SU-DHL-6 (cell line): ENCODE measurements at regions not wholly inside any gene's neighbourhood (a gene's known extent, or its start where the extent isn't known, plus 50 kb on each side); places are given as distances from the start of the nearest gene placed in this dataset.

Experiments
- H2AFZ ChIP-seq: fragments of 200-600 bp; sonication (generic); 2 replicates; pipeline ENCODE4 v1.6.1; 2014; ENCODE audit warnings: low read depth, mild to moderate bottlenecking, moderate library complexity, mixed read lengths, antibody characterized with exemption, low read length; ENCODE audit not compliant: severe bottlenecking
- H3F3A ChIP-seq: fragments of 200-600 bp; shearing (Covaris generic); 2 replicates; pipeline ENCODE4 v1.6.0; 2016; ENCODE audit warnings: antibody characterized with exemption, mild to moderate bottlenecking; ENCODE audit not compliant: insufficient read depth
- H3K27ac ChIP-seq: fragments of 200-600 bp; sonication (generic); 2 replicates; pipeline ENCODE4 v1.5.1; 2016; ENCODE audit warnings: low read depth, mild to moderate bottlenecking, low read length, moderate library complexity, mixed read lengths
- H3K27me3 ChIP-seq: fragments of 200-600 bp; sonication (generic), shearing (Covaris generic); 2 replicates; pipeline ENCODE4 v1.6.0; 2014; ENCODE audit warnings: mild to moderate bottlenecking, low read length
- H3K36me3 ChIP-seq: fragments of 200-600 bp; sonication (generic); 2 replicates; pipeline ENCODE4 v1.6.1; 2014; ENCODE audit warnings: mild to moderate bottlenecking, low read length, mixed read lengths
- H3K4me2 ChIP-seq: fragments of 300-600, 200-600 bp; shearing (Covaris generic), sonication (generic); 2 replicates; pipeline ENCODE4 v1.6.0; 2014; ENCODE audit warnings: low read length, low read depth, mild to moderate bottlenecking; ENCODE audit not compliant: poor library complexity, severe bottlenecking
- H3K4me3 ChIP-seq: fragments of 200-600 bp; sonication (generic); 2 replicates; pipeline ENCODE4 v1.5.1; 2014; ENCODE audit warnings: antibody characterized with exemption, low read length, mild to moderate bottlenecking, mixed read lengths; ENCODE audit not compliant: insufficient read depth, poor library complexity, severe bottlenecking
- H3K79me2 ChIP-seq: fragments of 200-600 bp; sonication (generic); 2 replicates; pipeline ENCODE4 v1.6.1; 2014; ENCODE audit warnings: mild to moderate bottlenecking, low read length, moderate library complexity; ENCODE audit not compliant: insufficient read depth
- H3K9ac ChIP-seq: fragments of 200-600 bp; sonication (generic); 2 replicates; pipeline ENCODE4 v1.7.0; 2014; ENCODE audit warnings: mild to moderate bottlenecking, low read length
- H3K9me2 ChIP-seq: fragments of 200-600 bp; sonication (generic); replicated peaks from 2 replicates; pipeline ENCODE4 v1.6.1; 2014; ENCODE audit warnings: low read length; ENCODE audit not compliant: insufficient read depth
- H3K9me3 ChIP-seq: fragments of 200-600 bp; sonication (generic); 2 replicates; pipeline ENCODE4 v1.6.1; 2014; ENCODE audit warnings: low read length, mixed read lengths; ENCODE audit not compliant: insufficient read depth
- H4K20me1 ChIP-seq: fragments of 200-600 bp; sonication (generic); 2 replicates; pipeline ENCODE4 v1.6.1; 2014; ENCODE audit warnings: low read depth, mild to moderate bottlenecking, antibody characterized with exemption, low read length, moderate library complexity, mixed read lengths
- EZH2phosphoT487 ChIP-seq: fragments of 200-600 bp; sonication (generic), shearing (Covaris generic); conservative IDR thresholded peaks from 2 replicates; pipeline ENCODE4 v1.6.1; 2018; ENCODE audit warnings: mild to moderate bottlenecking, antibody characterized with exemption, low read length, moderate library complexity, mixed read lengths
- TF ChIP-seq, protein P1 (sequence below): fragments of 200-600 bp; sonication (generic); IDR thresholded peaks from one replicate; pipeline ENCODE4 v1.5.1; 2017; ENCODE audit warnings: antibody characterized with exemption, mild to moderate bottlenecking, low read length, moderate library complexity; ENCODE audit not compliant: insufficient read depth, poor library complexity, severe bottlenecking

- H3F3A ChIP-seq = no peaks in the 10 kb centered on the region
- H3K27ac ChIP-seq = no peak overlapping the region
- no peak overlapping the region for H3K4me2 ChIP-seq
- no peaks in the 10 kb centered on the region for H3K9me2 ChIP-seq
- H3K27me3 ChIP-seq = no peaks in the 10 kb centered on the region
- H2AFZ ChIP-seq = no peak overlapping the region
- no peak for TF ChIP-seq EZH2phosphoT487
- TF ChIP-seq, protein P1, sequence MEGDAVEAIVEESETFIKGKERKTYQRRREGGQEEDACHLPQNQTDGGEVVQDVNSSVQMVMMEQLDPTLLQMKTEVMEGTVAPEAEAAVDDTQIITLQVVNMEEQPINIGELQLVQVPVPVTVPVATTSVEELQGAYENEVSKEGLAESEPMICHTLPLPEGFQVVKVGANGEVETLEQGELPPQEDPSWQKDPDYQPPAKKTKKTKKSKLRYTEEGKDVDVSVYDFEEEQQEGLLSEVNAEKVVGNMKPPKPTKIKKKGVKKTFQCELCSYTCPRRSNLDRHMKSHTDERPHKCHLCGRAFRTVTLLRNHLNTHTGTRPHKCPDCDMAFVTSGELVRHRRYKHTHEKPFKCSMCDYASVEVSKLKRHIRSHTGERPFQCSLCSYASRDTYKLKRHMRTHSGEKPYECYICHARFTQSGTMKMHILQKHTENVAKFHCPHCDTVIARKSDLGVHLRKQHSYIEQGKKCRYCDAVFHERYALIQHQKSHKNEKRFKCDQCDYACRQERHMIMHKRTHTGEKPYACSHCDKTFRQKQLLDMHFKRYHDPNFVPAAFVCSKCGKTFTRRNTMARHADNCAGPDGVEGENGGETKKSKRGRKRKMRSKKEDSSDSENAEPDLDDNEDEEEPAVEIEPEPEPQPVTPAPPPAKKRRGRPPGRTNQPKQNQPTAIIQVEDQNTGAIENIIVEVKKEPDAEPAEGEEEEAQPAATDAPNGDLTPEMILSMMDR = no peak
- H3K79me2 ChIP-seq = no peaks in the 10 kb centered on the region
- no peaks in the 10 kb centered on the region for H3K36me3 ChIP-seq
- no peak overlapping the region for H3K4me3 ChIP-seq
- no peaks in the 10 kb centered on the region for H3K9me3 ChIP-seq
- no peaks in the 10 kb centered on the region for H4K20me1 ChIP-seq
- H3K9ac ChIP-seq = no peak overlapping the region
These were observed 263.3 kb upstream of the PLET1 start for GRCh38 chr11:112523951-112524350.

DNA sequence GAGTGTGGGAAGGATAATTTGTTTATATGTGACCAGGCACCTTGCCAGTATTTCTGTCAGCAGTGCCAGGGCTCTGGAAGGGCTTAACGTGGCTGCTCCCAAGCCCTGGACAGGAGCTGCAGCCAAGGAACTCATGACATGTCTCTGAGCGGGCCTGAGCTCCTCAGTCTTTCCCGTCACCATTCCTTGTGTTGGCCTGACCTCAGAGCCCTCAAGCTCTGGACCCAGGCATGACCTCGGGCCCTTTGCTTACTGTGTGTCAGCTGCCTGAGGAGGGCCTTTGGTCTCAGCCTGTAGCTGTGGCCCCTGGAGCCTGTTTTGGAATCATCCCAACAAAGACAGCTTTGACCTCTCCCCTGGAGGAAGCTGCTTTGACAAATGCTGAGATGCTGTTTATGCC is 264.1 kb upstream of the PLET1 start:
- Histone ChIP-seq H3K79me2 (no peaks in the 10 kb centered on the region), H3K27ac (no peak overlapping the region)
- TF ChIP-seq, protein P1 = no peak
- no peak for TF ChIP-seq EZH2phosphoT487

DNA sequence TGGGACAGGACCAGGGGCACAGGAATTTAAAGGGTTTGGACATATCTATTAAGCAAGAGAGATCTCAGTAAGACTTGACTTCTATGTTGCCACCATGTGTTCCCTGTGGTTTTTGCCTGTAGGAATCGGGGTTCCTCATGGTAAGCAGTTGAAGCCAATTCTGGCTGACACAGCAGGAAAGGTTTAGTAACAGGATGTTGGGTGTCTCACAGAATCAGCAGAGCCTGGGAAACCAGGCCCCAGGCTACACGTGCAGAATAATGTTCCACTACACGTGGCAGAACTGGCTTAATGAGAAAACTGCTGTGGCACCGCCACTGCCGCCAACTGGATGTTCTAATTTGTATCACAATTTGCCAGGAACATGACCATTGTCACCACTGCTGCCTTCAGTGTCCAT is 264.6 kb upstream of the PLET1 start:
- H3K9me2 ChIP-seq = no peaks in the 10 kb centered on the region
- no peaks in the 10 kb centered on the region for H3F3A ChIP-seq
- H3K4me3 ChIP-seq = no peak overlapping the region
- H3K9me3 ChIP-seq = no peaks in the 10 kb centered on the region
- no peak overlapping the region for H3K27ac ChIP-seq
- no peaks in the 10 kb centered on the region for H3K79me2 ChIP-seq
- H2AFZ ChIP-seq = no peak overlapping the region
- H3K27me3 ChIP-seq = no peaks in the 10 kb centered on the region
- H3K4me2 ChIP-seq = no peak overlapping the region
- no peak overlapping the region for H3K9ac ChIP-seq
- no peaks in the 10 kb centered on the region for H3K36me3 ChIP-seq
- TF ChIP-seq, protein P1 = no peak
- TF ChIP-seq EZH2phosphoT487 = no peak
- no peaks in the 10 kb centered on the region for H4K20me1 ChIP-seq

More for the DNA sequence above, 264.1 kb upstream of the PLET1 start:
- H3K36me3 ChIP-seq = no peaks in the 10 kb centered on the region
- H3K9me2 ChIP-seq = no peaks in the 10 kb centered on the region
- H3F3A ChIP-seq = no peaks in the 10 kb centered on the region
- H3K27me3 ChIP-seq = no peaks in the 10 kb centered on the region
- no peak overlapping the region for H2AFZ ChIP-seq
- no peaks in the 10 kb centered on the region for H4K20me1 ChIP-seq
- no peak overlapping the region for H3K9ac ChIP-seq
- no peak overlapping the region for H3K4me3 ChIP-seq
- H3K9me3 ChIP-seq = no peaks in the 10 kb centered on the region
- H3K4me2 ChIP-seq = no peak overlapping the region
